Suprapubic skin (tissue), 3 donors: ENCODE measurements at regions not wholly inside any gene's neighbourhood (a gene's known extent, or its start where the extent isn't known, plus 50 kb on each side); places are given as distances from the start of the nearest gene placed in this dataset.

Experiments used
- POLR2A ChIP-seq, 2 donors: fragments of 450-650 bp; IDR thresholded peaks; one replicate each; pipeline ENCODE4 v1.6.1; 2017; ENCODE audit warnings: antibody characterized with exemption in 2 of 2, mild to moderate bottlenecking in 2 of 2, moderate library complexity in 2 of 2
- TF ChIP-seq, protein P1 (sequence below), 2 donors: fragments of 200-600 bp in 1 of 2; fragments of 450-650 bp in 1 of 2; sonication (generic) in 1 of 2; IDR thresholded peaks; one replicate each; pipeline ENCODE4 v1.5.1; 2016 to 2019; ENCODE audit warnings: antibody characterized with exemption in 2 of 2, mild to moderate bottlenecking in 1 of 2, moderate library complexity in 1 of 2

DNA sequence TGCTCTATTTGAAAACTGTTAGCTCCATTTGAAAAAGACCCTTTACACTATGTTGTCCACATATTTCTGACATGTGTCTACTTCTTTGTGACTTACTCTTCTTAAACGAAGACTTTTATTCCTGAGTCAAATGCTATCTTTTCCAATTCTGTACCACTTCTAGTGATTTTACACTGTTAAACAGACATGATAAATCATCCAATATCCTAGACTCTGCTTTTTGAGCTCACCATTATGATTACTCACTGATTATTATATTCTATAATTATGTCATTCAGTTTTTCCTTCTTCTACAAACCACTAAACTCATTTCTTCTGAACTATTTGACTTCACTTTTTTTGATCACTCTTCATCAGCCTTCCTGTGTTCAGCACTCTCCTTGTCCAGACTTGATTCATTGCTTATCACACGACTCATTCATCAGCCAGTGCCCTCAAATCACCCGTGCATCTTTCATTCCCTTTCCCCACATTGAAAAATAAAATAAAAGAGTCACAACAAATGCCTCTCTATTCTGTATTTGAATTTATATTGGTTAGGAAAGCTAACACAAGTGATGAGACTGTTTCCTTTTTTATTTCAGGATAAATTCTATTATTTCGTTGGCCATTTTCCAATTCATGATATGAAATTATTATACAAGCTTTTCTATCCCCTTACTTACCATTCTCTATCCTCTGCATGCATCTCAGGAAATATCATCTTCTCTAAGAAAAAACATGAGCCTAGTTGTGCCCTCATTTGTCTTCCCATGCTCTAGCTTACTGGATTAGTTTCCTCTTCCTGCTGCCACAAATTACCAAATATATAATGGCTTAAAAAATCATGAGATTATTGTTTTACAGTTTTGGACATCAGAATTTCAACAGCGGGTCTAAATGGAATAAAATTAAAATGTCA lies 1482.1 kb upstream of the MIR17HG start:
- no peak for TF ChIP-seq POLR2A (IDR thresholded peaks at IDR 0.05)
- TF ChIP-seq, protein P1, sequence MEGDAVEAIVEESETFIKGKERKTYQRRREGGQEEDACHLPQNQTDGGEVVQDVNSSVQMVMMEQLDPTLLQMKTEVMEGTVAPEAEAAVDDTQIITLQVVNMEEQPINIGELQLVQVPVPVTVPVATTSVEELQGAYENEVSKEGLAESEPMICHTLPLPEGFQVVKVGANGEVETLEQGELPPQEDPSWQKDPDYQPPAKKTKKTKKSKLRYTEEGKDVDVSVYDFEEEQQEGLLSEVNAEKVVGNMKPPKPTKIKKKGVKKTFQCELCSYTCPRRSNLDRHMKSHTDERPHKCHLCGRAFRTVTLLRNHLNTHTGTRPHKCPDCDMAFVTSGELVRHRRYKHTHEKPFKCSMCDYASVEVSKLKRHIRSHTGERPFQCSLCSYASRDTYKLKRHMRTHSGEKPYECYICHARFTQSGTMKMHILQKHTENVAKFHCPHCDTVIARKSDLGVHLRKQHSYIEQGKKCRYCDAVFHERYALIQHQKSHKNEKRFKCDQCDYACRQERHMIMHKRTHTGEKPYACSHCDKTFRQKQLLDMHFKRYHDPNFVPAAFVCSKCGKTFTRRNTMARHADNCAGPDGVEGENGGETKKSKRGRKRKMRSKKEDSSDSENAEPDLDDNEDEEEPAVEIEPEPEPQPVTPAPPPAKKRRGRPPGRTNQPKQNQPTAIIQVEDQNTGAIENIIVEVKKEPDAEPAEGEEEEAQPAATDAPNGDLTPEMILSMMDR (IDR thresholded peaks at IDR 0.05): no peak
